Activated B cell treated with CpG ODN at 0.5 μM for 24 hours (primary cell): ENCODE measurements at regions not wholly inside any gene's neighbourhood (a gene's known extent, or its start where the extent isn't known, plus 50 kb on each side); places are given as distances from the start of the nearest gene placed in this dataset.

Source experiments
- ATAC-seq: fragments of 200-7000 bp; cut with Tn5 transposase; one replicate; pipeline ENCODE4 v1.10.0; 2021; ENCODE audit warnings: low read depth, mild to moderate bottlenecking, moderate library complexity
- CTCF ChIA-PET: fragments of 350-600 bp; sonication (Branson Sonifier 250); formaldehyde crosslinking; loops from one replicate; lab custom pipeline; 2021; ENCODE audit warnings: antibody characterized with exemption; lab: Charles Lee
- POLR2A ChIA-PET: fragments of 350-600 bp; sonication (Branson Sonifier 250); formaldehyde crosslinking; loops from one replicate; lab custom pipeline; 2021; ENCODE audit warnings: antibody characterized with exemption; lab: Charles Lee
- DNase-seq: peaks from one replicate; pipeline ENCODE4 v3.0.0; 2022
- H3K27ac Mint-ChIP-seq: one replicate; pipeline ENCODE4 v1.8.0; 2020; ENCODE audit warnings: mixed read lengths
- H3K27me3 Mint-ChIP-seq: one replicate; pipeline ENCODE4 v1.8.0; 2021; ENCODE audit warnings: mixed read lengths
- H3K36me3 Mint-ChIP-seq: one replicate; pipeline ENCODE4 v1.8.0; 2021; ENCODE audit warnings: low read depth, mixed read lengths
- H3K4me1 Mint-ChIP-seq: one replicate; pipeline ENCODE4 v1.8.0; 2021; ENCODE audit warnings: mixed read lengths
- H3K4me3 Mint-ChIP-seq: one replicate; pipeline ENCODE4 v1.8.0; 2020; ENCODE audit warnings: mild to moderate bottlenecking, mixed read lengths
- H3K9me3 Mint-ChIP-seq: one replicate; pipeline ENCODE4 v1.8.0; 2020; ENCODE audit warnings: mixed read lengths
- CTCF ChIP-seq: fragments of 200-600 bp; IDR thresholded peaks from one replicate; pipeline ENCODE4 v1.8.0; 2022; ENCODE audit warnings: antibody characterized with exemption, mild to moderate bottlenecking
- intact Hi-C: fragments of 100-400 bp; cut with micrococcal nuclease; formaldehyde crosslinking; loops from one replicate; pipeline ENCODE4 v1.15.1; 2024

- H3K4me1 Mint-ChIP-seq: no peaks in the 10 kb centered on the region
- H3K9me3 Mint-ChIP-seq: no peaks in the 10 kb centered on the region
- DNase-seq (no peak), ATAC-seq (no peak)
- H3K4me3 Mint-ChIP-seq: no peak overlapping the region
- H3K36me3 Mint-ChIP-seq: no peaks in the 10 kb centered on the region
- TF ChIP-seq CTCF: no peak
- intact Hi-C loops: no loop called here
- H3K27me3 Mint-ChIP-seq: peaks cover 14% of the 10 kb centered on the region
- no peak overlapping the region for H3K27ac Mint-ChIP-seq
- CTCF ChIA-PET: no interaction called here
- POLR2A ChIA-PET: no interaction called here
These were observed 129.3 kb upstream of the NECTIN1 start for GRCh38 chr11:119858288-119858687.

- H3K27me3 Mint-ChIP-seq: peaks cover 14% of the 10 kb centered on the region
- CTCF ChIA-PET: no interaction called here
- H3K27ac Mint-ChIP-seq: no peak overlapping the region
These were observed 127.9 kb upstream of the NECTIN1 start for GRCh38 chr11:119856681-119857485.

GRCh38 chr11:119855066-119855465 lies 126.1 kb upstream of the NECTIN1 start:
- Mint-ChIP-seq H3K27me3 (peaks cover 15% of the 10 kb centered on the region), H3K36me3 (no peaks in the 10 kb centered on the region)

More at GRCh38 chr11:119856681-119857485, 127.9 kb upstream of the NECTIN1 start:
- DNase-seq (no peak), ATAC-seq (no peak)
- no peak for TF ChIP-seq CTCF
- Mint-ChIP-seq H3K9me3 (no peaks in the 10 kb centered on the region), H3K4me1 (no peaks in the 10 kb centered on the region), H3K4me3 (no peak overlapping the region), H3K36me3 (no peaks in the 10 kb centered on the region)
- POLR2A ChIA-PET: no interaction called here
- intact Hi-C loops: no loop called here

GRCh38 chr11:119854521-119854920 lies 125.5 kb upstream of the NECTIN1 start:
- Mint-ChIP-seq H3K9me3 (no peaks in the 10 kb centered on the region), H3K36me3 (no peaks in the 10 kb centered on the region), H3K27ac (no peak overlapping the region), H3K27me3 (peaks cover 18% of the 10 kb centered on the region), H3K4me3 (no peak overlapping the region), H3K4me1 (no peaks in the 10 kb centered on the region)
- no peak for TF ChIP-seq CTCF
- intact Hi-C loops: no loop called here
- ChIA-PET POLR2A (no interaction called here), CTCF (no interaction called here)
- no peak for ATAC-seq
- no peak for DNase-seq

More at GRCh38 chr11:119855066-119855465, 126.1 kb upstream of the NECTIN1 start:
- no peak for TF ChIP-seq CTCF
- intact Hi-C loops: no loop called here
- ATAC-seq (no peak), DNase-seq (no peak)
- no peak overlapping the region for H3K4me3 Mint-ChIP-seq
- H3K4me1 Mint-ChIP-seq: no peaks in the 10 kb centered on the region
- CTCF ChIA-PET: no interaction called here
- no peak overlapping the region for H3K27ac Mint-ChIP-seq
- POLR2A ChIA-PET: no interaction called here
- no peaks in the 10 kb centered on the region for H3K9me3 Mint-ChIP-seq

GRCh38 chr11:119853581-119854360 lies 124.8 kb upstream of the NECTIN1 start:
- ChIA-PET POLR2A (no interaction called here), CTCF (no interaction called here)
- intact Hi-C loops: no loop called here
- Mint-ChIP-seq H3K36me3 (no peaks in the 10 kb centered on the region), H3K4me1 (no peaks in the 10 kb centered on the region), H3K4me3 (no peak overlapping the region), H3K9me3 (no peaks in the 10 kb centered on the region), H3K27ac (no peak overlapping the region), H3K27me3 (peaks cover 18% of the 10 kb centered on the region)
- ATAC-seq (no peak), DNase-seq (no peak)
- TF ChIP-seq CTCF: no peak
